Subcutaneous abdominal adipose tissue (tissue), 5 donors: ENCODE measurements at regions not wholly inside any gene's neighbourhood (a gene's known extent, or its start where the extent isn't known, plus 50 kb on each side); places are given as distances from the start of the nearest gene placed in this dataset.

Experiments
- H3K27ac ChIP-seq: one replicate; pipeline ENCODE4 v1.7.0; 2013; ENCODE audit warnings: low read depth, mild to moderate bottlenecking, inconsistent platforms, low read length, moderate library complexity
- H3K27me3 ChIP-seq, 5 donors: one replicate each; pipeline ENCODE4 v1.7.0; 2013; ENCODE audit warnings: low read length in 5 of 5, inconsistent platforms in 1 of 5; ENCODE audit not compliant: control insufficient read depth in 5 of 5, insufficient read depth in 4 of 5
- H3K36me3 ChIP-seq, 5 donors: one replicate each; pipeline ENCODE4 v1.7.0; 2013; ENCODE audit warnings: low read length in 5 of 5; ENCODE audit not compliant: control insufficient read depth in 5 of 5, insufficient read depth in 5 of 5
- H3K4me1 ChIP-seq, 5 donors: one replicate each; pipeline ENCODE4 v1.7.0; 2013; ENCODE audit warnings: low read length in 5 of 5, mild to moderate bottlenecking in 3 of 5, moderate library complexity in 1 of 5; ENCODE audit not compliant: control insufficient read depth in 5 of 5, insufficient read depth in 5 of 5
- H3K4me3 ChIP-seq, 5 donors: one replicate each; pipeline ENCODE4 v1.7.0; 2013; ENCODE audit warnings: low read length in 5 of 5, low read depth in 1 of 5
- H3K9ac ChIP-seq, 5 donors: one replicate each; pipeline ENCODE4 v1.7.0; 2013; ENCODE audit warnings: low read length in 5 of 5, mild to moderate bottlenecking in 4 of 5, moderate library complexity in 3 of 5
- H3K9me3 ChIP-seq, 5 donors: one replicate each; pipeline ENCODE4 v1.7.0; 2013; ENCODE audit warnings: low read length in 5 of 5; ENCODE audit not compliant: control insufficient read depth in 5 of 5
- donor health status: healthy.
- donor health status: healthy.
- donor health status: healthy.
- donor health status: healthy.
- donor health status: healthy.

GRCh38 chr6:45746046-45746445, 269.6 kb downstream of the CLIC5 start:
- H3K27me3 ChIP-seq = no peaks in the 10 kb centered on the region
- peaks cover 4 to 18% (median 9%) of the 10 kb centered on the region in 5 donors for H3K9me3 ChIP-seq
- H3K36me3 ChIP-seq = no peaks in the 10 kb centered on the region
- H3K27ac ChIP-seq = no peak overlapping the region
- no peak overlapping the region for H3K4me3 ChIP-seq
- peaks cover 0 to 10% (median 4%) of the 10 kb centered on the region in 5 donors for H3K4me1 ChIP-seq
- H3K9ac ChIP-seq = no peak overlapping the region

- no peak overlapping the region for H3K9ac ChIP-seq
- H3K27me3 ChIP-seq = no peaks in the 10 kb centered on the region
- H3K4me3 ChIP-seq = no peak overlapping the region
- H3K27ac ChIP-seq = no peak overlapping the region
- peaks cover 4 to 13% (median 8%) of the 10 kb centered on the region in 5 donors for H3K9me3 ChIP-seq
- H3K36me3 ChIP-seq = no peaks in the 10 kb centered on the region
- H3K4me1 ChIP-seq = peaks cover 0 to 11% (median 5%) of the 10 kb centered on the region in 5 donors
Observed at GRCh38 chr6:45743028-45743615, 272.5 kb downstream of the CLIC5 start.

- Histone ChIP-seq H3K4me3 (no peak overlapping the region), H3K27ac (no peak overlapping the region)
Observed at GRCh38 chr6:45742591-45742990, 273.1 kb downstream of the CLIC5 start.

GRCh38 chr6:45741437-45742171, 274.1 kb downstream of the CLIC5 start:
- no peaks in the 10 kb centered on the region for H3K9me3 ChIP-seq
- no peak overlapping the region for H3K9ac ChIP-seq
- no peaks in the 10 kb centered on the region for H3K36me3 ChIP-seq
- H3K27me3 ChIP-seq = no peaks in the 10 kb centered on the region
- no peak overlapping the region for H3K27ac ChIP-seq
- H3K4me3 ChIP-seq = no peak overlapping the region
- H3K4me1 ChIP-seq = peaks cover 0 to 11% (median 5%) of the 10 kb centered on the region in 5 donors

More at GRCh38 chr6:45742591-45742990, 273.1 kb downstream of the CLIC5 start:
- H3K9ac ChIP-seq = no peak overlapping the region
- H3K9me3 ChIP-seq = peaks cover 0 to 8% (median 3%) of the 10 kb centered on the region in 5 donors
- H3K27me3 ChIP-seq = no peaks in the 10 kb centered on the region
- H3K4me1 ChIP-seq = peaks cover 0 to 11% (median 5%) of the 10 kb centered on the region in 5 donors
- no peaks in the 10 kb centered on the region for H3K36me3 ChIP-seq

- Histone ChIP-seq H3K27me3 (no peaks in the 10 kb centered on the region), H3K4me1 (peaks cover 0 to 11% (median 5%) of the 10 kb centered on the region in 5 donors), H3K27ac (no peak overlapping the region), H3K9ac (no peak overlapping the region), H3K4me3 (no peak overlapping the region), H3K9me3 (no peaks in the 10 kb centered on the region), H3K36me3 (no peaks in the 10 kb centered on the region)
Observed at GRCh38 chr6:45739058-45739457, 276.6 kb downstream of the CLIC5 start.

- Histone ChIP-seq H3K36me3 (no peaks in the 10 kb centered on the region), H3K9ac (no peak overlapping the region), H3K4me1 (peaks cover 0 to 11% (median 5%) of the 10 kb centered on the region in 5 donors), H3K27me3 (no peaks in the 10 kb centered on the region), H3K4me3 (no peak overlapping the region), H3K27ac (no peak overlapping the region), H3K9me3 (no peaks in the 10 kb centered on the region)
Observed at GRCh38 chr6:45738057-45738455, 277.6 kb downstream of the CLIC5 start.

GRCh38 chr6:45737331-45738056, 278.2 kb downstream of the CLIC5 start:
- Histone ChIP-seq H3K9me3 (no peaks in the 10 kb centered on the region), H3K9ac (no peak overlapping the region), H3K27me3 (no peaks in the 10 kb centered on the region), H3K27ac (no peak overlapping the region), H3K4me3 (no peak overlapping the region), H3K4me1 (peaks cover 0 to 11% (median 5%) of the 10 kb centered on the region in 5 donors), H3K36me3 (no peaks in the 10 kb centered on the region)

GRCh38 chr6:45736134-45736533, 279.5 kb downstream of the CLIC5 start:
- Histone ChIP-seq H3K9me3 (no peaks in the 10 kb centered on the region), H3K9ac (no peak overlapping the region), H3K27me3 (no peaks in the 10 kb centered on the region), H3K4me1 (peaks cover 0 to 2% (median 0%) of the 10 kb centered on the region in 5 donors), H3K27ac (no peak overlapping the region), H3K4me3 (no peak overlapping the region), H3K36me3 (no peaks in the 10 kb centered on the region)

GRCh38 chr6:45732731-45733130, 282.9 kb downstream of the CLIC5 start:
- H3K4me3 ChIP-seq = no peak overlapping the region

GRCh38 chr6:45730232-45730631, 285.4 kb downstream of the CLIC5 start:
- Histone ChIP-seq H3K27ac (no peak overlapping the region), H3K27me3 (no peaks in the 10 kb centered on the region), H3K36me3 (no peaks in the 10 kb centered on the region), H3K4me1 (peaks cover 0 to 5% (median 0%) of the 10 kb centered on the region in 5 donors), H3K9me3 (no peaks in the 10 kb centered on the region), H3K4me3 (no peak overlapping the region), H3K9ac (no peak overlapping the region)

More at GRCh38 chr6:45732731-45733130, 282.9 kb downstream of the CLIC5 start:
- H3K36me3 ChIP-seq = no peaks in the 10 kb centered on the region
- H3K9me3 ChIP-seq = no peaks in the 10 kb centered on the region
- H3K27ac ChIP-seq = no peak overlapping the region
- H3K9ac ChIP-seq = no peak overlapping the region
- H3K4me1 ChIP-seq = no peaks in the 10 kb centered on the region
- no peaks in the 10 kb centered on the region for H3K27me3 ChIP-seq
